GM12891 (cell line): ENCODE measurements at regions not wholly inside any gene's neighbourhood (a gene's known extent, or its start where the extent isn't known, plus 50 kb on each side); places are given as distances from the start of the nearest gene placed in this dataset.

Experiments used
- POLR2A ChIP-seq: IDR thresholded peaks from 2 replicates; pipeline ENCODE4 v1.6.1; 2011; ENCODE audit warnings: low read depth, low read length, control low read depth
- POLR2AphosphoS5 ChIP-seq: IDR thresholded peaks from 2 replicates; pipeline ENCODE4 v1.6.1; 2011; ENCODE audit warnings: low read depth, low read length, control low read depth
- POU2F2 ChIP-seq: IDR thresholded peaks from 2 replicates; pipeline ENCODE4 v1.6.1; 2011; ENCODE audit warnings: low read depth, mild to moderate bottlenecking, control low read depth, low read length, moderate library complexity
- TAF1 ChIP-seq: IDR thresholded peaks from 2 replicates; pipeline ENCODE4 v1.6.1; 2011; ENCODE audit warnings: low read depth, low read length, control low read depth

GRCh38 chr6:27800731-27801373, 111.3 kb downstream of the OR2B2 start:
- TF ChIP-seq POLR2A, result no peak
- TF ChIP-seq TAF1, result no peak
- no peak for TF ChIP-seq POLR2AphosphoS5
- TF ChIP-seq POU2F2, result no peak
